Esophagus squamous epithelium (tissue), 4 donors: ENCODE measurements at regions not wholly inside any gene's neighbourhood (a gene's known extent, or its start where the extent isn't known, plus 50 kb on each side); places are given as distances from the start of the nearest gene placed in this dataset.

Experiments used
- POLR2A ChIP-seq, 4 donors: fragments of 450-650 bp; IDR thresholded peaks; one replicate each; pipeline ENCODE4 v1.6.1; 2017; ENCODE audit warnings: antibody characterized with exemption in 4 of 4, mild to moderate bottlenecking in 4 of 4, moderate library complexity in 3 of 4
- TF ChIP-seq, protein P1 (sequence below), 6 experiments: fragments of 450-650 bp in 4 of 6; fragments of 200-600 bp in 2 of 6; sonication (generic) in 2 of 6; IDR thresholded peaks; one replicate each; pipeline ENCODE4 v1.5.1; 2016 to 2019; ENCODE audit warnings: antibody characterized with exemption in 6 of 6, mild to moderate bottlenecking in 4 of 6, moderate library complexity in 4 of 6

DNA sequence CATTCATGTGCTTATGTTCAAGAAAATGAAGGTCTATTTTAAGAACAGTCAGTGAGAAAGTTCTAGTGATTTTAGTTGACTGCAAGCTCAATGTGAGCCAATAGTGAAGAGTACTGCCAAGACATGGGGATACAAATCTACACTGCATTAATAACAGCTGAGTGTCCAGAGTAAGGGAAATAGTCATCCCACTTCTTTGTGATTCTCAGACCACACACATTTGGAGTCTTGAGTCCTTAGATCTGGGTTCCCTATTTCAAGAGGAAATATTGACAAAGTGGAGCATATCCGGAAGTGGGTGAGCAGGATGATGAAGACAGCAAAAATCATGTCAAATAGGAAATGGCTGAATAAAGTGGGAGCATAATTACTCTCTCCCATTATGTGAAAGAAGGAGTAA, 171.1 kb downstream of the LARP7 start:
- TF ChIP-seq, protein P1, sequence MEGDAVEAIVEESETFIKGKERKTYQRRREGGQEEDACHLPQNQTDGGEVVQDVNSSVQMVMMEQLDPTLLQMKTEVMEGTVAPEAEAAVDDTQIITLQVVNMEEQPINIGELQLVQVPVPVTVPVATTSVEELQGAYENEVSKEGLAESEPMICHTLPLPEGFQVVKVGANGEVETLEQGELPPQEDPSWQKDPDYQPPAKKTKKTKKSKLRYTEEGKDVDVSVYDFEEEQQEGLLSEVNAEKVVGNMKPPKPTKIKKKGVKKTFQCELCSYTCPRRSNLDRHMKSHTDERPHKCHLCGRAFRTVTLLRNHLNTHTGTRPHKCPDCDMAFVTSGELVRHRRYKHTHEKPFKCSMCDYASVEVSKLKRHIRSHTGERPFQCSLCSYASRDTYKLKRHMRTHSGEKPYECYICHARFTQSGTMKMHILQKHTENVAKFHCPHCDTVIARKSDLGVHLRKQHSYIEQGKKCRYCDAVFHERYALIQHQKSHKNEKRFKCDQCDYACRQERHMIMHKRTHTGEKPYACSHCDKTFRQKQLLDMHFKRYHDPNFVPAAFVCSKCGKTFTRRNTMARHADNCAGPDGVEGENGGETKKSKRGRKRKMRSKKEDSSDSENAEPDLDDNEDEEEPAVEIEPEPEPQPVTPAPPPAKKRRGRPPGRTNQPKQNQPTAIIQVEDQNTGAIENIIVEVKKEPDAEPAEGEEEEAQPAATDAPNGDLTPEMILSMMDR (IDR thresholded peaks at IDR 0.05) = no peak
- TF ChIP-seq POLR2A (IDR thresholded peaks at IDR 0.05) = no peak
